HG03432 (cell line): ENCODE measurements at regions not wholly inside any gene's neighbourhood (a gene's known extent, or its start where the extent isn't known, plus 50 kb on each side); places are given as distances from the start of the nearest gene placed in this dataset.
"Not testable (repeated sequence)": the region's sequence is repeated elsewhere in the genome, so short reads cannot be mapped to it uniquely, and the experiment has no call there.

Source experiments
- ATAC-seq: cut with Tn5 transposase; IDR thresholded peaks from one replicate; pipeline ENCODE4 v1.9.1; 2021; ENCODE audit warnings: mild to moderate bottlenecking, moderate library complexity; ENCODE audit not compliant: unreplicated experiment

DNA sequence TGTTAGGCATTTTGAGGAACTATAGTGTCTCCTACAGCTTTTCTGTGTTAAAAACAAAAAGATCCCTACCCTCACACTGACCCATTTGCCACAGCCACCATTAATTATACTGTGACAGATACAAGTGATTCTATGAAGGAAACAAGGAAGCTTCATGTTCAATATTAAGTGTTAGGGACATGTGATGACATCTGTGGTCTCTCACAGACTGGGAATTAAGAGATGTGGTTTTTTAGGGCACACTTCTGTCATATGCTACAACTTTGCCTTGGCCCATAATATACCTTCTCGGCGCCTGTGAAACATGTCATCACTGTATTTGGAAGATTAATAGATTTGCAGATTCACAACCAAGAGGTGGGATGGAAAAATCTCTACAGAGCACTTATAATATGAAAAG, 102.9 kb upstream of the TCF21 start:
- ATAC-seq, result no peak

DNA sequence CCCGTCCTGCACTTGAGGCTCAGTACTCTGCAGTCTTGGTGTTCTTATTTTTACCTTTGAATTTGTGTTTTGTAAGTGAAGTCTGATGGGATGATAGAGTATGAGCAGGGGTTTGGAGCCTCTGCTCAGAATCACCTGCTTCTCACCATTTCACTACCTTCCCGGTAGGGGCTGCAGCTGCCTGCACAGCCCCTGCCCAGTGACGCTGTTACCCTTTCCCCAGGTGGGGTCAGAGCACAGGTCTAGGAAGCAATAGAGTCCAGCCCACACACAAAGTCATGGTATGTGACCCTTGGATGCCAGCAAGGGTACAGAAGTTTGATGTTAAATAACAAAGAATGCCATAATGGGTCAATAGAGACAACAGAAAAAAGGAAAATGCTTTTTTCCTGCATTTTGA, 101.8 kb upstream of the TCF21 start:
- ATAC-seq, result no peak

DNA sequence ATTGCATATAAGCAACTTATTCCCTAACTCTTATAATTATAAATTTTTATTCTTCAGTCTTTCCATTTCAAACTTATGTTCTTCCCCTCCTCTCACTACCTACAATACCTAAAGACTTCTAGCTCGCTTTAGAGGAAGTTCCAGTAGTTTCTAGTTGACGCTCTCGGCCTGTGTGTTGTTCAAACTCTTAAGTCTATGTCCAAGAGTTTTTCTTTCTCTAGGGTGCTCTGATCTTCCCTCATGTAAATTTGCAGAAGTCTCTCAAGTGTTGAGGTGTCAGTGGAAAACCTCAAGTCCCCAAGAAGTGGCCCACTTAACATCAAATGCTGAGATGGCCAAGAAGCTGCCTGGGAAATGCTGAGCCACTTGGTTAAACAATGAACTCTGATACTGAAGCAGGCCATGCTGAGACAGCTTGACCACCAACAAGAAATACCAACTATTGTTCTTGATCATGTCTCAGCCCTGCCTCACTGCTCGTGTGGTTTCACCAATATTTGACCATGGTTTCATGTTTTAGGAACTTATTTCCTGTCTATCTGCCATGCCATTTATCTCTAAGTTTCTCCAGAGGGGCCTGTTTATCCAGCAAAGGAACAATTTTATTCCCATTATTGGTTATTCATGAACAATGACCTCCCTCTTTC, 100.9 kb upstream of the TCF21 start:
- no peak for ATAC-seq

DNA sequence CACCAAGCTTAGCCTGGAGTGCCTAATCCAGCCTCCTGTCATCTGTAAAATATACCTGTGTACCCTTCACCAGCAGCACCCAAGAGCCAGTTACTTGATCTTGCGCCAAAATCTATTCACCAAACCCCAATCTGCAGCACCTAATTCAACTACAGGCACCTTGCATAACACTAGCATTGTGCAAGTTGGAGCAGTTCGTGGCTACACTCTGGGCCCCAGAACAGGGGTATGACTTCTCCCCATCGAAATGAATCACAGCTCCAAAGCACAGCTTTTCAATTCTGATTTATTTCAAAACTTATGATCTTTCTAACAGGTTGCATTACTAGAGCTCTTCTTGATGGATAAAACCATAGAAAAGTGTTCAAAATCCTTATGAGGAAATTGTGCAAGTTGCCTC, 100.4 kb upstream of the TCF21 start:
- ATAC-seq, result no peak

DNA sequence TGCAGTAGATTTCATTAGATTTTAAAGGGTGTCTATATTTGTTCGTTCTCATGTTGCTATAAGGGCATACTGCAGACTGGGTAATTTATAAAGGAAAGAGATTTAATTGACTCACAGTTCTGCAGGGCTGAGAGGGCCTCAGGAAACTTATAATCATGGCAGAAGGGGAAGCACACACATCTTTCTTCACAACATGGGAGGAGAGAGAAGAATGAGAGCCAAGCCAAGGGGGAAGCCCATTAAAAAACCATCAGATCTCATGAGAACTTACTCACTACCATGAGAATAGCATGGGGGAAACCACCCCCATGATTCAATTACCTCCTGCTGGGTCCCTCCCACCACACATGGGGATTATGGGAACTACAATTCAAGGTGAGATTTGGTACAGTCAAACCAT, 99.5 kb upstream of the TCF21 start:
- ATAC-seq, result not testable (repeated sequence)

DNA sequence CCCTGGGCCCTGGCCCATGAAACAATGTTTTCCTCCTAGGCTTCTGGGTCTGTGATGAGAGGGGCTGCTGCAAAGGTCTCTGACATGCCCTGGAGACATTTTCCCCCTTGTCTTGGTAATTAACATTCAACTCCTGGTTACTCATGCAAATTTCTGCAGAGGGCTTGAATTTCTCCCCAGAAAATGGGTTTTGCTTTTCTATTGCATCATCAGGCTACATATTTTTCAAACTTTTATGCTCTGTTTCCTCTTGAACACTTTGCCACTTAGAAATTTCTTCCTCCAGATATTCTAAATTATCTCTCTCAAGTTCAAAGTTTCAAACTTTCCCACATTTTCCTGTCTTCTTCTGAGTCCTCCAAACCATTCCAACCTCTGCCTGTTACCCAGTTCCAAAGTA, 98.2 kb upstream of the TCF21 start:
- not testable (repeated sequence) for ATAC-seq

DNA sequence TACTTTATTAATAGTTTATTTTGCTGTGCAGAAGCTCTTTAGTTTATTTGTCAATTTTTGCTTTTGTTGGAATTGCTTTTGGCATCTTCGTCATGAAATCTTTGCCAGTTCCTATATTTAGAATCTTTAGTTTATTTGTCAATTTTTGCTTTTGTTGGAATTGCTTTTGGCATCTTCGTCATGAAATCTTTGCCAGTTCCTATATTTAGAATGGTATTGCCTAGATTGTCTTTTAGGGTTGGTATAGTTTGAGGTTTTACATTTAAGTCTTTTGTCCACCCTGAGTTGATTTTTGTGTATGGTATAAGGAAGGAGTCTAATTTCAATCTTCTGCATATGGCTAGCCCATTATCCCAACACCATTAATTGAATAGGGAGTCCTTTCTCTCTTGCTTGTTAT, 93.9 kb upstream of the TCF21 start:
- not testable (repeated sequence) for ATAC-seq

DNA sequence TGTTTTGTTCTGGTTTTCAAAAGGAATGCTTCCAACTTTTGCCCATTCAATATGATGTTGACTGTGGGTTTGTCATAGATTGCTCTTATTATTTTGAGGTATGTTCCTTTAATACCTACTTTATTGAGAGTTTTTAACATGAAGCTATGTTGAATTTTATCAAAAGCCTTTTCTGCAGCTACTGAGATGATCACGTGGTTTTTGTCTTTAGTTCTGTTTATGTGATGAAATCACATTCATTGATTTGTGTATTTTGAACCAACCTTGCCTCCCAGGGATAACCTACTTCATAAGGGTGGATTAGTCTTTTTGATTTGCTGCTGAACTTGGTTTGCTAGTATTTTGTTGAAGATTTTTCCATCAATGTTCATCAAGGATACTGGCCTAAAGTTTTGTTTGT, 92.7 kb upstream of the TCF21 start:
- no peak for ATAC-seq

DNA sequence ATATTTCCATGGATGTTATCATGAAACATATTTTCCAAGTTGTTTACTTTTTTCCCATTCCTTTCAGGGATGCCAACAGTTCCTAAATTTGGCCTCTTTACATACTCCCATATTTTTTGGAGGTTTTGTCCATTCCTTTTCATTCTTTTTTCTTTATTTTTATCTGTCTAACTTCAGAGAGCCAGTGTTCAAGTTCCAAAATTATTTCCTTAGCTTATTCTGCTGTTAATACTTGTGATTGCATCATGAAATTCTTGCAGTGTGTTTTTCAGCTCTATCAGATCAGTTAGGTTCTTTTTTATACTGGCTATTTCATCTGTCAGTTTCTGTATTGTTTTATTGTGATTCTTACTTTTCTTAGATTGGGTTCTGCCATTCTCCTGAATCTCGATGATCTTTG, 89.9 kb upstream of the TCF21 start:
- no peak for ATAC-seq

DNA sequence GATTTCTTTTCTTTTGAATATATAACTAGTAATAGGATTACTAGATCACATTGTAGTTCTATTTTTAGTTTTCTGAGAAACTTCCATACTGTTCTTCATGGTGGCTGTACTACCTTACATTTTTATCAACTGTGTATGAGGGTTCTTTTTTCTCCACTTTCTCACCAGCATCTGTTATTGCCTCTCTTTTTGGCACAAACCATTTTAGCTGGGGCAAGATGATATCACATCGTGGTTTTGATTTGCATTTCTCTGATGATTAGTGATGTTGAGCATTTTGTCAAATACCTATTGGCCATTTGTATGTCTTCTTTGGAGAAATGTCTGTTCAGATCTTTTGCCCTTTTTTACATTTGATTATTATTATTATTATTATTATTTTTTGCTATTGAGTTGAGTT, 86.1 kb upstream of the TCF21 start:
- ATAC-seq, result no peak

DNA sequence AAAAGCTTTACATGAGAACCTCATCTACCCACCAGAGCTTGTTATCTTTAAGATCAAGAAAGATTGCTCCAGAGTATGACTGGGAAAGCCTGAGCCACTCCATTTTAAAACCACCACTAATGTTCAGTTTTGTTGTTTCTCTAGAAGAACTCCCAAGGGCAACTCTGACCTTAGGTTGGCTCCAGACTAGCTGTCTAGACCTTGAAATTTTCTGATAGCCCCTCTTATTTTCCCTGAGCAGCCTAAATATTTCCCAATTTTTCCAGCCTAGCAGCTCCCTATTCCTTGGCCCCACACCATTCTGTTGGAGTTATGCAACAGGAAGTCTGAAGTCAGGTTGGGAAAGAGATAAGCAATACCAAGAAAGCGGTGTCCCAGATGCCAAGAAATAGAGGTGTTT, 84.6 kb upstream of the TCF21 start:
- ATAC-seq, result no peak

DNA sequence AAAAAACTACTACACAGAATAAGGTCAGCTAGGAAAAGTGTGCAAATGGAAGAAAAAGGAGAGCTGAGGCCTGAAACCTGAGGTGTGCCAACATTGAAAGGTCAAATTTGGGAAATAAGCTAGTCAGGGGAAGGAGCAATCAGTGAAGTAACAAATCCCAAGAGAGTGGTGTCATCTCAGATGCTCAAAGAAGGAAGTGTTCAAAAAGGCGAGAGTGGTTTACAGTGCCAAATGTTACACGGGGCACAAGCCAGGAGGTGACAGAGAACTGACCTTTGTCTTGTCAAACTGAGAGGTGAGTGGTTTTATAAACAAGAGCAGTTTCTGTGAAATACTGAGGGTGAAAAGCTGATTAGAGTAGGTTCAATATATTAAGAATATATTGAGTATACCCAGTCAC, 83.0 kb upstream of the TCF21 start:
- ATAC-seq, result peak; percentile 85

DNA sequence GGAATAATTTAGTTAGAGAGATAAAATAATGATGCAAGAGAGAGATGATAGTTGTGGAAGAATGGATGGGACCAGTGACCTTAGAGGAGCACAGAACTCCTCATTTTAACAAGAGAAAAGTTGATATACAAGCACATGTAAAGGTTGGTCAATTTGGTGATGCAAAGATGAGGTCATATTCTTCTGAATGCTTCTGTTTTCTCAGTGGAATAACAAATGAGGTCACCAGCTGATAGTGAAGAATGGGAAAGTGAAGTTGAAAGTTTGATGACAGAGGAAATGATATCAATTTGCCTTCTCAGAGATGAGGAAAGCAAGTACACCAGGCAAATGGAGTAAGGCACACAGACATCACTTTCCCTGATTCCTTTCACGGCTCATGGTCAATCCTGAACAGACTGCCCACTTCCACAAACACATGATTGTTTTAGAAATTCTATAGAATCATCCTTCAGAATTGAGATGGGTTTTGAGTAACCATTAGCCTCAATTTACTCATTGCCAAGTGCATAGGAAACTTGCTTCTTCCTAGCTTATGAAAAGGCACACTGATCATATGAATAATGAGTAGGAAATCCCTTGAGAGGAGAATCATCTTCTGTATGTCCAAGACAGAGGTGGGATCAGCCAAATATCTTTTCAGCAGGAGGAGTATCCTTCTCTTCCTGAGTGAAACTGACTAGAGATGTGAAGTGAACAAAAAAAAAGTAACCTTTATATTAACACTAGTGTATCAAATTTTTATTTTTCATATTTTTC, 82.4 kb upstream of the TCF21 start:
- peak; percentile 12 for ATAC-seq

DNA sequence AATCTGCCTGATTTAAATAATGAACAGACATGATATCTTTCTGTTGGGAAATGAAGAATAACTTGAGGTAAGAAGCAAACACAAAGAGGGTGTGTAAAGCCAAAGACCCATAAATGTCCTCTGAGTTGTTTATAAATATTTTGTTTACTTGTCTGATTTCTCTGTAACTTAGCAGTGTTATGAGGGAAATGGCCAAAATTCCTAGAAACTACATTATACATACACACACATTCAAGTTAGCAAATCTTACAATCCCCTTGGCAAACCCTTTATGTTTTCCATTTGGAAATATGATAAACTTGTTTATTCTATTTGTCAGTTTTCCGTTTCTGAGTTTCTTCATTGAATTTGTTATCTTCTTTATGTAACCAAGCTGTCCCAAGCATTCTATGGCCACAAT, 81.4 kb upstream of the TCF21 start:
- ATAC-seq, result no peak

DNA sequence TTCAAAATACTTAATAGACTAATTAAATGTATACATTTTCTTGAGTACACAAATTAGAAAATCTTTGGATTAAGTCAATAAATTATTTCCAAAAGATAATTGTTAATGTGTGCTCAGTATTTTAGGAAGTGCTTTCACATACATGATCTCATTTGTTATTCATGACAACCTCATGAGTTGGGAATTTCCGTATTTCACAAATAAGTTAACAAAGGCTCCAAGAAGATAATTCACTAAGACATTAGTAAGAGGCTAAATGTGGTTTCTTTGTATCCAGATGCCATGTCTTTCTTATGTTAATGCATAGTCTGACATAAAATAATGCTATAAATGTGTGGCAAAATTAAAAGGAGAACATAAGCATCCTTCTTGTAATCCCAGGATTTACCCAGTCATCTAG, 79.5 kb upstream of the TCF21 start:
- ATAC-seq, result no peak

DNA sequence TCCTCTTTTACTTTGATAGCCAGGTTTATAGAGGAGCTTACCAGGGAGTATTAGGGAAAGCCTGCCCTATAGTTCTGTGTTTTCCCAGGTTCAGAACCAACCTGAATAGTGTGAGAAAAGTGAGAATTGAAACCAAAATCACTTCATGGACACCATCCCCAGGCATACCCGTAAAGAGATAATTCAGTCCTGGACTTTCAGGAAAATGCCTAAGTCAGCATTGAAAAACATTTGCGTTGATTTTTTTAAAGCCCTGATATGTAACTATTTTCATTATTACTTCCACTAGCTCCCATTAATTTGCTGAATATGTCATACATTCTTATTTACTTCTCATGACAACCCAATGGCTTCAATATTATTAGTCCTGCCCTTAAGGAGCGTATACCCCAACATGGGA, 77.4 kb upstream of the TCF21 start:
- no peak for ATAC-seq

DNA sequence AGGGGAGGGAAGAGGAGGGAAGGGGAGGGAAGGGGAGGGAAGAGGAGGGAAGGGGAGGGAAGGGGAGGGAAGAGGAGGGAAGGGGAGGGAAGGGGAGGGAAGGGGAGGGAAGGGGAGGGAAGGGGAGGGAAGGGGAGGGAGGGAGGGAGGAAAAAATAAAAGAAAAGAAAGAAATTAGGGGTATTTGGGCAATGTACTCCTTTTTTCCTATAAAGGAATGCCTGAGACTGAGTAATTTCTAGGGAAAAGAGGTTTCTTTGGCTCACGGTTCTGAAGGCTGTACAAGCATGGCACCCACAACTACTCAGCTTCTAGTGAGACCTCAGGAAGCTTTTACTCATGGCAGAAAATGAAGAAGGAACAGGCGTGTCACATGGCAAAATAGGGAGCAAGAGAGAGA, 76.5 kb upstream of the TCF21 start:
- ATAC-seq, result not testable (repeated sequence)

DNA sequence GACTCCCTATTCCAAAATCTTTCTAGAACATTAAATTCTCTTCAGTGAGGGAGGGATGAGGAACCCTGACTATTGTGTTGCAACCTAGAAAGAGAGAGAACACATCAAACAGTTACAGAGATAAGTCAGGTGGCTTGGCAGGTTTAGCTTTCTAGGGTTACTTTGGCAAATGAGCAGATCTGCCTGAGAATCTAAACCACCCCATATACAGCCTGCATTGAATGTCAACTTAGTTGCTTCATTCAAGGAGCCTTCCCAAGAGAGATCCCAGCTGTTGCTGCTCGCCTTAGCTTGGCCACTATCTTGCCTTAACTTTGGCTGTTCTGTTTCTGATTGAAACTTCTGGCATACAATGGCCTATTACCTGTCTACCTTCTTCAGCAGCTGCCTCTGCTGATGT, 74.7 kb upstream of the TCF21 start:
- no peak for ATAC-seq

DNA sequence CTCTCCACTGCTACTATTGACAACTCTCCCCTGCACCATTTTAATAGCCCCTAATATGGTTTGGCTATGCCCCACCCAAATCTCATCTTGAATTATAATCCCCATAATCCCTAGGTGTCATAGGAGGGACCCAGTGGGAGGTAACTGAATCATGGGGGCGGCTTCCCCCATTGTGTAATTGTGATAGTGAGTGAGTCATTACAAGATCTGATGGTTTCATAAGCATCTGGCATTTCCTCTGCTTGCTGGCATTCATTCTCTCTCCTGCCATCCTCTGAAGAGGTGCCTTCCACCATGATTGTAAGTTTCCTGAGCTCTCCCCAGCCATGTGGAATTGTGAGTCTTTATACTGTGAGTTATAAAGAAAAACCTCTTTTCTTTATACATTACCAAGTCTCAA, 74.1 kb upstream of the TCF21 start:
- ATAC-seq, result peak; percentile 53

DNA sequence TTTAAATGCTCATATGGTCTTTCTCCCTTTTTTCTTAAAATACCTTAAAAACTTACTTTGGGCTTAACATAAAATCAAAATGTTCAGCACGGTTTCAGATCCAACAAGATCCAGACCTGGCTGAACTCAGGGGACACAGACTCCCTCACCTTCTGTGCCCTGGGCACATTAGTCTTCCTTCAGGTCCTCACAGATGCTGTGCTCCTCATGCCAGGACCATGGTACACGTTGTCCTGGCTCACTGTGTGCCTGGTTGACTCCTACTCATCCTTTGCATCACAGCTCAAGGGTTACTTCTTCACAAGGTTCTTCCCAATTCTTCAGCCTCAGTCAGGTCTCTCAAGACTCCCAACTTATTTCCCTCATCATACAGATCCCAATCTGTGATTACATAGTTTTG, 73.6 kb upstream of the TCF21 start:
- no peak for ATAC-seq

DNA sequence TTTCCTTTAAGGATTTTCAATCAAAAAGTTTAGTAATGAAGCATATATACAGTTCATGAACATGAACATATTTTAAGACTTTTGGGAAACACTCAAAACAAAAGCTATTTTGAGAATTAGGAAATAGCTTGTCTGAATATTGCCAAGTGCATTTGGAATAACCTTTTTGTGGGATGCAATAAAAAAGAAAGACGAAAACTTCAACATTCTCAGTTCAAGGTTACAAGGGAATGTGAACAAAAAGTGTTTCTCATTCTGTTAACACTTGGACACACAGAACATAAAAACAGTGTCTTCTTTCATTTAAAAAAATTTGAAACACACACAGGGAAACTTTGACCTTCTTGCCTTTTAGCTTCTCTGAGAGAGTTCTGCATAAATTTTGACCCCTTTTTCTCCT, 72.7 kb upstream of the TCF21 start:
- no peak for ATAC-seq

DNA sequence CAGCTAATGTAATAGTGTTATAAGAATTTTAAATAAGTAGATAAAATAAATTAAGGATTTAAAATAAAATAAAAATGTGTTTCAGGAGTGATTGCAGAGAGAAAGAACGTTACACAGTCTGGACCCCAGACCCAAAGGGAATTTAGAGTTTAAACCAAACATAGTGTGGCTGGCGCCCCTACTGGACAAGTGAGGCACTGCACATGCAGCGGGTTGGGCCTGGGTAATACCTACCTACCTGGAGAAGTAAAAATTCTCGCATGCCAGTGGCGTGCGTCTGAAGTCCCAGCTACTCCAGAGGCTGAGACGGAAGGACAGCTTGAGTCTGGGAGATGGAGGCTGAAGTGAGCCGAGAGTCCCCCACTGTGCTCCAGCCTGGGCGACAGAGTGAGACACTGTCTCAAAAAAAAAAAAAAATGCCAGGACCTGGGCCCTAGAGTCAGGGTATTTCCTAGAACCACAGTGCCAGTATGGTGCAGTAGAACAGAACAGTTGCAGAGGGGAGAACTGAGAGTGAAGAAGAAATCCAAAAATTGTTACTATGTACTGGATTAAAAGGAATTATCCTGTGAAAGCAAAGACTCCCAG, 71.4 kb upstream of the TCF21 start:
- peak; percentile 72 for ATAC-seq
